ENCODE measurements at regions not wholly inside any gene's neighbourhood (a gene's known extent, or its start where the extent isn't known, plus 50 kb on each side); places are given as distances from the start of the nearest gene placed in this dataset.
A peak's percentile ranks its signal among the peaks of the same experiment; 100 is the strongest.

- Histone ChIP-seq H3K27ac (ENCODE audit: low read depth, low read length) (no peak overlapping the region), H3K4me1 (ENCODE audit: control insufficient read depth, low read length) (no peaks in the 10 kb centered on the region), H3K4me3 (ENCODE audit: low read length) (no peak overlapping the region), H3K27me3 (ENCODE audit: control insufficient read depth, low read length) (no peaks in the 10 kb centered on the region), H3K9me2 (replicated peaks; ENCODE audit: control insufficient read depth, low read length) (no peaks in the 10 kb centered on the region), H3K4me2 (ENCODE audit: low read length) (no peak overlapping the region), H3F3A (ENCODE audit: control insufficient read depth, insufficient read depth) (no peaks in the 10 kb centered on the region), H3K9me3 (ENCODE audit: control insufficient read depth, insufficient read depth, low read length) (no peaks in the 10 kb centered on the region), H4K20me1 (ENCODE audit: control insufficient read depth, insufficient read depth, low read depth, low read length) (no peaks in the 10 kb centered on the region), H3K36me3 (ENCODE audit: control insufficient read depth, low read length) (no peaks in the 10 kb centered on the region), H3K79me2 (ENCODE audit: control insufficient read depth, low read length) (no peaks in the 10 kb centered on the region)
- TF ChIP-seq EZH2phosphoT487 (IDR thresholded peaks at IDR 0.05; ENCODE audit: borderline replicate concordance, low read length) (no peak), CTCF (IDR thresholded peaks at IDR 0.05; ENCODE audit: low read depth, low read length, poor library complexity, severe bottlenecking) (peak; percentile 87)
Observed at GRCh38 chr9:86637515-86637914, 283.3 kb upstream of the TUT7 start.

- no peaks in the 10 kb centered on the region for H3K79me2 ChIP-seq (ENCODE audit: control insufficient read depth, low read length)
- H3K27me3 ChIP-seq (ENCODE audit: control insufficient read depth, low read length), result no peaks in the 10 kb centered on the region
- no peaks in the 10 kb centered on the region for H3K4me1 ChIP-seq (ENCODE audit: control insufficient read depth, low read length)
- no peaks in the 10 kb centered on the region for H3K9me2 ChIP-seq (replicated peaks; ENCODE audit: control insufficient read depth, low read length)
- no peaks in the 10 kb centered on the region for H3K9me3 ChIP-seq (ENCODE audit: control insufficient read depth, insufficient read depth, low read length)
- no peak overlapping the region for H3K4me2 ChIP-seq (ENCODE audit: low read length)
- no peak overlapping the region for H3K4me3 ChIP-seq (ENCODE audit: low read length)
- H3F3A ChIP-seq (ENCODE audit: control insufficient read depth, insufficient read depth), result no peaks in the 10 kb centered on the region
- H4K20me1 ChIP-seq (ENCODE audit: control insufficient read depth, insufficient read depth, low read depth, low read length), result no peaks in the 10 kb centered on the region
- H3K36me3 ChIP-seq (ENCODE audit: control insufficient read depth, low read length), result no peaks in the 10 kb centered on the region
- H3K27ac ChIP-seq (ENCODE audit: low read depth, low read length), result no peak overlapping the region
- TF ChIP-seq EZH2phosphoT487 (IDR thresholded peaks at IDR 0.05; ENCODE audit: borderline replicate concordance, low read length) (no peak), CTCF (IDR thresholded peaks at IDR 0.05; ENCODE audit: low read depth, low read length, poor library complexity, severe bottlenecking) (no peak)
Observed at GRCh38 chr9:86636519-86636918, 282.3 kb upstream of the TUT7 start.

GRCh38 chr9:86636038-86636437 lies 281.8 kb upstream of the TUT7 start:
- no peaks in the 10 kb centered on the region for H3K36me3 ChIP-seq (ENCODE audit: control insufficient read depth, low read length)
- H3K27me3 ChIP-seq (ENCODE audit: control insufficient read depth, low read length), result no peaks in the 10 kb centered on the region
- no peaks in the 10 kb centered on the region for H3K4me1 ChIP-seq (ENCODE audit: control insufficient read depth, low read length)
- no peak overlapping the region for H3K27ac ChIP-seq (ENCODE audit: low read depth, low read length)
- H4K20me1 ChIP-seq (ENCODE audit: control insufficient read depth, insufficient read depth, low read depth, low read length), result no peaks in the 10 kb centered on the region
- H3K4me2 ChIP-seq (ENCODE audit: low read length), result no peak overlapping the region
- H3F3A ChIP-seq (ENCODE audit: control insufficient read depth, insufficient read depth), result no peaks in the 10 kb centered on the region
- no peaks in the 10 kb centered on the region for H3K9me2 ChIP-seq (replicated peaks; ENCODE audit: control insufficient read depth, low read length)
- no peak overlapping the region for H3K4me3 ChIP-seq (ENCODE audit: low read length)
- TF ChIP-seq EZH2phosphoT487 (IDR thresholded peaks at IDR 0.05; ENCODE audit: borderline replicate concordance, low read length) (no peak), CTCF (IDR thresholded peaks at IDR 0.05; ENCODE audit: low read depth, low read length, poor library complexity, severe bottlenecking) (no peak)
- no peaks in the 10 kb centered on the region for H3K79me2 ChIP-seq (ENCODE audit: control insufficient read depth, low read length)
- H3K9me3 ChIP-seq (ENCODE audit: control insufficient read depth, insufficient read depth, low read length), result no peaks in the 10 kb centered on the region

GRCh38 chr9:86634501-86634900 lies 280.3 kb upstream of the TUT7 start:
- no peaks in the 10 kb centered on the region for H3K4me1 ChIP-seq (ENCODE audit: control insufficient read depth, low read length)
- no peaks in the 10 kb centered on the region for H3K27me3 ChIP-seq (ENCODE audit: control insufficient read depth, low read length)
- H3K36me3 ChIP-seq (ENCODE audit: control insufficient read depth, low read length), result no peaks in the 10 kb centered on the region
- no peak overlapping the region for H3K4me2 ChIP-seq (ENCODE audit: low read length)
- H3K4me3 ChIP-seq (ENCODE audit: low read length), result no peak overlapping the region
- no peaks in the 10 kb centered on the region for H3K79me2 ChIP-seq (ENCODE audit: control insufficient read depth, low read length)
- H4K20me1 ChIP-seq (ENCODE audit: control insufficient read depth, insufficient read depth, low read depth, low read length), result no peaks in the 10 kb centered on the region
- H3K27ac ChIP-seq (ENCODE audit: low read depth, low read length), result no peak overlapping the region
- H3K9me2 ChIP-seq (replicated peaks; ENCODE audit: control insufficient read depth, low read length), result no peaks in the 10 kb centered on the region
- H3K9me3 ChIP-seq (ENCODE audit: control insufficient read depth, insufficient read depth, low read length), result no peaks in the 10 kb centered on the region
- no peaks in the 10 kb centered on the region for H3F3A ChIP-seq (ENCODE audit: control insufficient read depth, insufficient read depth)
- TF ChIP-seq EZH2phosphoT487 (IDR thresholded peaks at IDR 0.05; ENCODE audit: borderline replicate concordance, low read length), result no peak

Measured in DOHH2 (cell line).